Transverse colon (tissue), 4 donors: ENCODE measurements at regions not wholly inside any gene's neighbourhood (a gene's known extent, or its start where the extent isn't known, plus 50 kb on each side); places are given as distances from the start of the nearest gene placed in this dataset.

Experiments used
- POLR2A ChIP-seq: fragments of 450-650 bp; IDR thresholded peaks from one replicate; pipeline ENCODE4 v1.6.1; 2016; ENCODE audit warnings: antibody characterized with exemption, mild to moderate bottlenecking, moderate library complexity
- POLR2AphosphoS5 ChIP-seq, 3 donors: sonication (generic); formaldehyde crosslinking; IDR thresholded peaks; one replicate each; pipeline ENCODE4 v1.6.1; 2016; ENCODE audit warnings: antibody characterized with exemption in 3 of 3
- TF ChIP-seq, protein P1 (sequence below), 5 experiments: fragments of 200-600 bp in 3 of 5; fragments of 450-650 bp in 2 of 5; sonication (generic) in 3 of 5; IDR thresholded peaks; 1 replicate in 2 of 5; 2 replicates in 3 of 5; pipeline ENCODE4 v1.5.1; 2016 to 2017; ENCODE audit warnings: antibody characterized with exemption in 5 of 5, inconsistent platforms in 3 of 5, mild to moderate bottlenecking in 2 of 5, moderate library complexity in 1 of 5

DNA sequence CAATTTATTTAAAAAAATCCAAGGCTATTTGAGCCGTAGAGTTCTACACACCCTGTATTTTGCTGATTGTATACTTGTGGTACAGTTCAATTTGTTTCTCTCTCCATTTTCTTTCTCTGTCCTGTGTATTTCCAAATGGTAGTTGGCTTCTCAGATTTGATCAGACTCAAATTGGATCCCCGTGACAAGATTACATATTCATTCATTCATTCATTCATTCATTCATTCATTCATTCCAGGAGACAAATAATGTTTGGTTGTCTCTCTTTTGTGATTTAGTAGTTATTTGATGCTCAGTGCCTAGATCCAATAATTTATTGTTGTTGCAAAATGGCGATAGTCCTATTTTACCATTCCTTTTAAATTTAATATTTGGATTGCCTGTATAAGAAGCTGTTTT, 292.8 kb upstream of the RIOK2 start:
- TF ChIP-seq, protein P1, sequence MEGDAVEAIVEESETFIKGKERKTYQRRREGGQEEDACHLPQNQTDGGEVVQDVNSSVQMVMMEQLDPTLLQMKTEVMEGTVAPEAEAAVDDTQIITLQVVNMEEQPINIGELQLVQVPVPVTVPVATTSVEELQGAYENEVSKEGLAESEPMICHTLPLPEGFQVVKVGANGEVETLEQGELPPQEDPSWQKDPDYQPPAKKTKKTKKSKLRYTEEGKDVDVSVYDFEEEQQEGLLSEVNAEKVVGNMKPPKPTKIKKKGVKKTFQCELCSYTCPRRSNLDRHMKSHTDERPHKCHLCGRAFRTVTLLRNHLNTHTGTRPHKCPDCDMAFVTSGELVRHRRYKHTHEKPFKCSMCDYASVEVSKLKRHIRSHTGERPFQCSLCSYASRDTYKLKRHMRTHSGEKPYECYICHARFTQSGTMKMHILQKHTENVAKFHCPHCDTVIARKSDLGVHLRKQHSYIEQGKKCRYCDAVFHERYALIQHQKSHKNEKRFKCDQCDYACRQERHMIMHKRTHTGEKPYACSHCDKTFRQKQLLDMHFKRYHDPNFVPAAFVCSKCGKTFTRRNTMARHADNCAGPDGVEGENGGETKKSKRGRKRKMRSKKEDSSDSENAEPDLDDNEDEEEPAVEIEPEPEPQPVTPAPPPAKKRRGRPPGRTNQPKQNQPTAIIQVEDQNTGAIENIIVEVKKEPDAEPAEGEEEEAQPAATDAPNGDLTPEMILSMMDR (IDR thresholded peaks at IDR 0.05), result no peak
- TF ChIP-seq POLR2A (no peak), POLR2AphosphoS5 (IDR thresholded peaks at IDR 0.05) (no peak)
